ENCODE measurements at regions not wholly inside any gene's neighbourhood (a gene's known extent, or its start where the extent isn't known, plus 50 kb on each side); places are given as distances from the start of the nearest gene placed in this dataset.
"Not testable (repeated sequence)": the region's sequence is repeated elsewhere in the genome, so short reads cannot be mapped to it uniquely, and the experiment has no call there.

DNA sequence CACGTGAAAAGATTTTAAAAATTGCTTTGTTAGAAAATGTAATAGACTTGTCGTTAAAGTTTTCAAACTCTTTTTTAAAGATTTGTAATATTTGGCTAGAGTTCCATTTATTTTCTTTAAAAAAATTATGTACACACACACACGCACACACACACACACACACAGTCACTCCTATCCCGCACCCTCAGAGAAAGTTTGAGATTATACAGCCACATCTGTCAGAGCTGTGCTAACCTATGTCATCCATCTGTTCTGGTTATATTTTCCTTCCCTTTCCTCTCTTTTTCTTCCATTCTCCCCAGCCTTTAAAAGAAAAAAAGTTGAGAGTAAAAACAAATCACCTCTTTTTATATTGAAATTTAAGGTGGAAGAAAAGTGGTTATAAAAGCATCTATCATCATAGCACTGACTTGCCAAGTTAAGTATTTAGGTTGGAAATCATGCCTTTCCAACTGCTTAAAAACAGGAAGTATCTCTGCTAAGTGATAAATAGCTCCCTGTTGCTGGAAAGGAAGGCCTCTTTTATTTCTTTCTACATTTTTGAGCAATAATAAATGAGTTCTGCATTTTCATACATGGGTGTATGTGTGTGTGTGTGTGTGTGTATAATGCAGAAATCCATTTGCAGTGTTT, 163.3 kb upstream of the SPRY1 start:
- DNase-seq: no peak

DNA sequence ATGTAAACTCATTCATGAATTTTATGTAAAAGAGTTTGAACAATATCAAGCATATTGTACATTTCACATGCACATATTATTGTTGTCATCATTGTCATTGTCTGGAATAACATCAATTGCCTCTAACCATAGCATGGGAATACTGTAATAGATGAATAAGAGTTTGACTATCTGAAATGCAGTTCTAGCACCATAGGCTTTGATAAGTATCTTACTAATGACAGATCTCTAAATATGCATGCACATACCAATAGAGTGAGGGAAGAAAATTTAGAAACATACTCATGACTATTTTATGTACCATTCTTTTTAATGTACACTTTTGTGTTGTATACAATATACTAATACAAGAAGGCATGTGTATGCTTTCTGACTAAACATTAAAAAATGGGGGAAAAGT, 161.6 kb upstream of the SPRY1 start:
- DNase-seq: no peak

DNA sequence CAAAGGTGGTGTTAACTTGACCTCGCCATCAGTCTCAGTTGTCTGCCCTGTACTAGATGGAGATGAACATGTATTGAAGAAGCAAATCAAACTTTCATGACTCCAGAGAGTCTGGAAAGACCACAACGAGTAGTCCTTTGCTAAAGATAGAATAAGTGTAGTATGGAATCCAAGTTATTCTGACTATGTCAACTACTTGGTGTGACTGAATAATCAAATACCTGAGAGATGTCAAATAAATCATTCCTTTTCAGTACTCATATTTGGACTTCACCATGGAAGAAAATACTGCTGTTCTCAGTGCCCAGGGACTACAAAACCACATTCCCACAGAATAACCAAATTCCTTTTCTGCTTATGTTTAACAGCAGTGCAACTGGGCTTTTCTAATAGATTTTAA, 161.2 kb upstream of the SPRY1 start:
- no peak for DNase-seq

- no peak for DNase-seq
These were observed 160.0 kb upstream of the SPRY1 start for GRCh38 chr4:123236606-123237005.

DNA sequence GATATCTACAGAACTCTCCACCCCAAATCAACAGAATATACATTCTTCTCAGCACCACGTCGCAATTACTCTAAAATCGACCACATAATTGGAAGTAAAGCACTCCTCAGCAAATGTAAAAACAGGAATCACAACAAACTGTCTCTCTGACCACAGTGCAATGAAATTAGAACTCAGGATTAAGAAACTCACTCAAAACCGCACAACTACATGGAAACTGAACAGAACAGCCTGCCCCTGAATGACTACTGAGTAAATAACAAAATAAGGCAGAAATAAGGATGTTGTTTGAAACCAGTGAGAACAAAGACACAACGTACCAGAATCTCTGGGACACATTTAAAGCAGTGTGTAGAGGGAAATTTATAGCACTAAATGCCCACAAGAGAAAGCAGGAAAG, 156.3 kb upstream of the SPRY1 start:
- DNase-seq: not testable (repeated sequence)

GRCh38 chr4:123243220-123243619, 153.4 kb upstream of the SPRY1 start:
- not testable (repeated sequence) for DNase-seq

DNA sequence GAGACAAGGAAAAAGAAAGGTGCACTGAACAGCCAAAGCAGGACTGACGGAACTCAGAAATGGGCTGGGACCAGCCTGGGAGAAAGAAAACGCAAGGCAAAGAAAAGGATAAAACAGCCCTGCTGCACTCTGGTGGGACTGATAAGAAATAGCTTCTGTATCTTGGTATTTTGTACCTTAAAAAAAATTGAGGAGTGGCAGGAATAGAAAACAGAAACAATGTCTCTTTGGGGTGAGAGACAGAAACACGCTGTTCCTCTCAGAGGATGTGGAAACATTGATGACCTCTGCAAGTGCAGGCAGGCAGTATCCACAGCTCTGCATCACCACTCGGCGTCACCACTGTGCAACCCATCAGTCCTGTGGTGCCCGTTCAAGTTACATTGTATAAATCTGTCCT, 152.5 kb upstream of the SPRY1 start:
- no peak for DNase-seq

GRCh38 chr4:123246085-123246484, 150.5 kb upstream of the SPRY1 start:
- DNase-seq: no peak

GRCh38 chr4:123248085-123248659, 148.4 kb upstream of the SPRY1 start:
- no peak for DNase-seq

GRCh38 chr4:123249821-123250220, 146.8 kb upstream of the SPRY1 start:
- DNase-seq: no peak

DNA sequence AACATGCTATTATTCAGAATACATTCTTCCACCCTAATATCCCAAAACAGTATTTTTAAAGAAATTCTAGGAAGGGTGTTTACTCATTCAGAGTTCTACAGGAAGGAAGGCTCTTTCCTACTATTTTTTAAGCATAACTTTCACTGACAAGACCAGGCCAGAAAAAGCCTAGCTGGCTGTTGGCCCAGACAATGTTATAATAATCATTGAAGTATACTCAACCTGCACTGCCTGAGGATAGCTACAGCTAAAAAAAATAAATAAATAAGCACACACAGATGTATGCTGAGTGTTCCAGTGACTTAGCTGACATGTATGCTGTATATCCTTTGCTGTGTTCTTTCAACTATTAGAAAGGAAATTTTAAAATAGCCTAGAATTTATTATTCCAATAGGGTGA, 145.8 kb upstream of the SPRY1 start:
- DNase-seq: peak; percentile 10

DNA sequence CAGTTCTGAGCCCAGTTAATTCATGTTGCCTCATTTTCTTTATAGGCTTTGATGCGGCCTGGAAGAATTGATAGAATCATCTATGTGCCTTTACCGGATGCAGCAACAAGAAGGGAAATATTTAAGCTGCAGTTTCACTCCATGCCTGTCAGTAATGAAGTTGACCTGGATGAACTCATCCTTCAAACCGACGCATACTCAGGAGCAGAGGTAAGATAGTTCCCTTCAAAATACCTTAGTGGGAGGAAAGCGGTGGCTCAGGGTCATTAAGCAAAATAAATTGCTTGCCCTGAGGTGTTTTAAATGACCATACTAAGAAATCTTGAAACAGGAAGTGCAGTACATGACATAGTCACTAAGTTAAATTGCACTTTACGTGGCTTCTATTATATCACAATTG, 140.6 kb upstream of the SPRY1 start:
- no peak for DNase-seq

GRCh38 chr4:123256901-123257300, 139.7 kb upstream of the SPRY1 start:
- DNase-seq: no peak

DNA sequence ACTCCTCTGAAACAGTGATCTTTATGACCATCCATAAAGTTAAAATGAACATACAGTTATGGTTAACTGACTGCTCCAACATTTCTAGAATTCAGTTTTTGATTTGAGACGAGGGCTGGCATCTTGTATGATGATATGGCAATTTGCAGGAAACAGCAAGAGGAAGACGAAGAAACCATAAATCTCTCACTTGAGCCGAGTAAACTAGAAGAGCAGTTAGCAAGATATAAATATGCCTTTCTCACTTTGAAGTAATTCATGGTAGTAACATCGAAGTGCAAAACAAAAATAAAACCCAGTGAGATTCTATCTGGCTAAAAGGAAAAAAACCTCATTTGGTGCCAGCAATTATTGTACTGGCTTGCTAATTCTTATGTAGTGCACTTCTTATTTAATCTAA, 139.0 kb upstream of the SPRY1 start:
- DNase-seq: no peak

- no peak for DNase-seq
These were observed 136.6 kb upstream of the SPRY1 start for GRCh38 chr4:123259676-123260646.

- no peak for DNase-seq
These were observed 135.9 kb upstream of the SPRY1 start for GRCh38 chr4:123260653-123261052.

DNA sequence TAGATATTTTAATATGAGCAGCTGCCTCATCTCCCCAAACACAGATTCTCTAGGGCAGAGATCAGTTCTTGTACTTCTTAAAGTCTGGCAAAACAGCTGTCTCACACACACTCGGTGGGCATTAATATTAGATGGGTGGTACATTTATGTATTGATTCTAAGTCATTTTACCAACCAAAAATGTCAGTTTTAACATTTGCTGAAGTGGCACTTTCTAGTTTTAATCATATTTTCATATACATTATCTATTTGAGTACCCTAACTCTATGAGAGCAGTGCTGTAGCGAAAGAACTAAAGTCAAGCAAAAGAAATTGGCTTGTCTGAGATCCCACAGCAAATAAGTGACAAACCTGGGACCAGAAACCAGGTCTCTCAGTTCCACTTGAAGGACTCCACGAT, 134.5 kb upstream of the SPRY1 start:
- DNase-seq: no peak

- no peak for DNase-seq
These were observed 131.2 kb upstream of the SPRY1 start for GRCh38 chr4:123265443-123265842.

DNA sequence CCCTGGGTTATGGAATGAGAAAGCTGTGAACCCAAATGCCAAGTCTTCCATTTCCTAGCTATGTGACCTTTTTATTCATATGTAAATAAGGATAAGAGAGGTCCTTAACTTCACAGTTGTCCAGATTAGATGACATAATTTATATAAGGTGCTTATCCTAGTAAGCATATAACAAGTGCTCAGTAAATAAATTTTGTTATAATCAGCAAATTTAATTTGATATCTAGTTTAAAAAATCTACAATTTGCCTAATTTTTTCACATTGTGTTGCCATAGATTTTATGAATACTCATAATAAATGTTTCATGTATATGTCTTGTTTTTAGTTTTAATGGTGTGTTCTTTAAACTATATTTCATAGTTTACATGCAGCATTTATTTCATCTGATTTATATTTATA, 130.4 kb upstream of the SPRY1 start:
- no peak for DNase-seq

- no peak for DNase-seq
These were observed 117.8 kb upstream of the SPRY1 start for GRCh38 chr4:123278755-123279154.

DNA sequence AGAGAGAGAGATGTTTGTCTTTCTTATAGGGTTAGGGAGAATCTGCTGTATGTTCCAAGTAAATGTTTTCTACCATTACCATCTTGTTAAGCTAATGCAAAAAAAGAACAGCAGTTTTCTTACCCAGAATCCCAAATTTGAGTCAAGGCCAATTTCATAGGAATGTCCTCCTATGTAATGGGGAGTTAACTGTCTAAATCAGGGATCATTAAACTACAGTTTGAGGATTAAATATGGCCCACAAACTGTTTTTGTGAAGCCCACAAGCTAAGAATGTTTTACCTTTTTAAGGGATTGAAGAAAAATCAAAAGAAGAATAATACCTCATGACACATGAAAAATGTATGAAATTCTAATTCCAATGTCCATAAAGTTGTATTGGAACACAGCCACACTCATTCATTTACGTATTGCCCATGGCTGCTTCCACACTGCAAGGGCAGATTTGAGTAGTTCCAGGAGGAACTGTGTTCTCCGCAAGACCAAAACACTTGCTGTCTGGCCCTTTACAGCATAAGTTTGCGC, 113.2 kb upstream of the SPRY1 start:
- DNase-seq: no peak

DNA sequence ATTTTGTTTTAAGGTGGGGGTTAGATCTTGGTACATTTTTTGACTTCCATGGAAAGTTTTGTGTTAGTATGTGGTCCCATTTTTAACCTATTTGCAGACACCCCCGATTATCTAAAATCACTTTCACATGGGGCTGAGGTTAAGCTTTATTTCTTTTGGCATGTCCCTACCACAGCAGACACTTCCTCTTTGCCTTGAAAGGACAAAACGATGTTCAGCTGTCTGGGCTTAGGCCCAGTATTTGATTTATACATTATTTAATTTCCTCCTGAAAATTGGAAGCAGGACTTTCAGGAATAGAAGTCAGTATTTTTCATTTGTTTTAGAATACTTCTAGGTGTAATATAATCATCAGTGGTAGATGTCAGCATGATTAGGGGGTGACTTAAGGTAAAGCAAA, 112.4 kb upstream of the SPRY1 start:
- no peak for DNase-seq

DNA sequence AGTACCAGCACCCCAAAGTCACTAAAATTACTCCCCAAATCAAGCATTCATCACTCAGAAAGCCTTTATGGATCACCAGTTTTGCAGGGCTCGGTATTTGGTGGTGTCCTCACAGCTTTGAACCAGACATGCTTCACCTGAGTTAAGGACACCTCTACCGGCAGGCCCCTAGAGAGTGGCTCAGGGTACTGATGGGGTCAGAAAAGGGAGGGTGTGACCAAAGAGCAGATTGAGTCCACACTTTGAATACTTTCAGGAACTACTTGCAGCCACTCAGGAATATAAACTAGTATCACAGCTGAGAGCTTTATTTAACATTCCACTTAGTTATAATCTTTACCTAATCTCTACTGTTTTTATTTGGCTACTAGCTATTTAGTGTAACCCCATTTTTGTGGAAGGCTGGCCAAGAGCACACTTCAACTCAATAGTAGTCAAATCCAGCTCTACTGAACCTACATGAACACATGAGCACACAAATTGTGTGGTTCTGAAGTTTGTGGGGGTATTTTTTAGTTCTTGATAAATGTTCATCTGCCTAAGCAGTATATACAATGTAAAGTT, 109.6 kb upstream of the SPRY1 start:
- DNase-seq: no peak
